Ectodermal cell (in vitro differentiated cells): ENCODE measurements at regions not wholly inside any gene's neighbourhood (a gene's known extent, or its start where the extent isn't known, plus 50 kb on each side); places are given as distances from the start of the nearest gene placed in this dataset.

Source experiments
- H3K27ac ChIP-seq: 2 replicates; pipeline ENCODE4 v1.7.0; 2013; ENCODE audit warnings: mild to moderate bottlenecking, low read depth, low read length; ENCODE audit not compliant: insufficient read depth, poor library complexity, severe bottlenecking
- H3K27me3 ChIP-seq: 2 replicates; pipeline ENCODE4 v1.7.0; 2013; ENCODE audit warnings: mild to moderate bottlenecking, low read length; ENCODE audit not compliant: insufficient read depth, control insufficient read depth, poor library complexity, severe bottlenecking
- H3K36me3 ChIP-seq: one replicate; pipeline ENCODE4 v1.7.0; 2013; ENCODE audit warnings: low read length; ENCODE audit not compliant: control insufficient read depth, insufficient read depth
- H3K4me1 ChIP-seq: one replicate; pipeline ENCODE4 v1.7.0; 2013; ENCODE audit warnings: low read length; ENCODE audit not compliant: control insufficient read depth, insufficient read depth
- H3K4me3 ChIP-seq: 2 replicates; pipeline ENCODE4 v1.7.0; 2013; ENCODE audit warnings: low read depth, low read length, control low read depth; ENCODE audit not compliant: insufficient read depth
- H3K9me3 ChIP-seq: 2 replicates; pipeline ENCODE4 v1.7.0; 2013; ENCODE audit warnings: mild to moderate bottlenecking, low read length, moderate library complexity; ENCODE audit not compliant: control insufficient read depth
- WGBS, 2 experiments: methylation state at CpG; one replicate each; pipeline ENCODE4 v1.1.7; 2013; ENCODE audit warnings: missing lambda C conversion rate in 2 of 2; 5-methylcytosine and 5-hydroxymethylcytosine counted together

GRCh38 chr17:49916854-49917515 lies 52.0 kb upstream of the DLX4 start:
- Histone ChIP-seq H3K9me3 (no peaks in the 10 kb centered on the region), H3K27ac (no peak overlapping the region), H3K36me3 (no peaks in the 10 kb centered on the region), H3K27me3 (peaks cover 35% of the 10 kb centered on the region), H3K4me1 (peaks cover 27% of the 10 kb centered on the region), H3K4me3 (no peak overlapping the region)
- WGBS, 2 experiments: 82 to 89% methylated on average over 13 of the region's 13 CpGs

GRCh38 chr17:49918591-49918990 lies 50.4 kb upstream of the DLX4 start:
- Histone ChIP-seq H3K36me3 (no peaks in the 10 kb centered on the region), H3K27ac (no peak overlapping the region), H3K4me3 (no peak overlapping the region), H3K4me1 (peaks cover 31% of the 10 kb centered on the region), H3K9me3 (no peaks in the 10 kb centered on the region), H3K27me3 (peaks cover 24% of the 10 kb centered on the region)
- WGBS, 2 experiments: 95% methylated on average over 1 of the region's 1 CpG
